Epithelial cell of esophagus (primary cell): ENCODE measurements at regions not wholly inside any gene's neighbourhood (a gene's known extent, or its start where the extent isn't known, plus 50 kb on each side); places are given as distances from the start of the nearest gene placed in this dataset.
"Not testable (repeated sequence)": the region's sequence is repeated elsewhere in the genome, so short reads cannot be mapped to it uniquely, and the experiment has no call there.

Experiments
- DNase-seq: peaks from one replicate; pipeline ENCODE4 v3.0.0; 2010; ENCODE audit warnings: low read depth
- H3K4me3 ChIP-seq: 2 replicates; pipeline ENCODE4 v1.5.1; 2011; ENCODE audit warnings: mild to moderate bottlenecking, low read length, control low read depth
- CTCF ChIP-seq: IDR thresholded peaks from 2 replicates; pipeline ENCODE4 v1.5.1; 2011; ENCODE audit warnings: low read depth, mild to moderate bottlenecking, low read length, control low read depth, inconsistent platforms; ENCODE audit not compliant: insufficient read depth; ENCODE audit errors: missing control alignments

- no peak for DNase-seq
- H3K4me3 ChIP-seq: no peak overlapping the region
- no peak for TF ChIP-seq CTCF
Measured at GRCh38 chr1:234911787-234912186, 216.8 kb downstream of the TOMM20 start.

- DNase-seq, H3K4me3 ChIP-seq: not testable (repeated sequence)
Measured at GRCh38 chr1:234911136-234911535, 217.5 kb downstream of the TOMM20 start.

GRCh38 chr1:234909851-234910250 lies 218.8 kb downstream of the TOMM20 start:
- no peak overlapping the region for H3K4me3 ChIP-seq
- no peak for TF ChIP-seq CTCF
- DNase-seq: no peak

- TF ChIP-seq CTCF: no peak
- no peak overlapping the region for H3K4me3 ChIP-seq
- no peak for DNase-seq
Measured at GRCh38 chr1:234909307-234909810, 219.3 kb downstream of the TOMM20 start.

GRCh38 chr1:234908571-234908970 lies 220.1 kb downstream of the TOMM20 start:
- DNase-seq: no peak
- H3K4me3 ChIP-seq: no peak overlapping the region
- TF ChIP-seq CTCF: no peak

- DNase-seq: no peak
- TF ChIP-seq CTCF: no peak
- no peak overlapping the region for H3K4me3 ChIP-seq
Measured at GRCh38 chr1:234907940-234908405, 220.7 kb downstream of the TOMM20 start.

- no peak overlapping the region for H3K4me3 ChIP-seq
- DNase-seq: no peak
- TF ChIP-seq CTCF: no peak
Measured at GRCh38 chr1:234907208-234907939, 221.3 kb downstream of the TOMM20 start.
